LNCaP clone FGC (cell line): ENCODE measurements at regions not wholly inside any gene's neighbourhood (a gene's known extent, or its start where the extent isn't known, plus 50 kb on each side); places are given as distances from the start of the nearest gene placed in this dataset.

Source experiments
- DNase-seq: peaks from one replicate; pipeline ENCODE4 v3.0.0-alpha.2; 2011; ENCODE audit warnings: low read depth
- H3K4me3 ChIP-seq: 2 replicates; pipeline ENCODE4 v1.5.1; 2011; ENCODE audit warnings: mild to moderate bottlenecking, low read depth, low read length, control low read depth
- CTCF ChIP-seq: IDR thresholded peaks from 2 replicates; pipeline ENCODE4 v1.5.1; 2012; ENCODE audit warnings: mild to moderate bottlenecking; ENCODE audit not compliant: control insufficient read depth, insufficient read depth; ENCODE audit errors: extremely low read depth

DNA sequence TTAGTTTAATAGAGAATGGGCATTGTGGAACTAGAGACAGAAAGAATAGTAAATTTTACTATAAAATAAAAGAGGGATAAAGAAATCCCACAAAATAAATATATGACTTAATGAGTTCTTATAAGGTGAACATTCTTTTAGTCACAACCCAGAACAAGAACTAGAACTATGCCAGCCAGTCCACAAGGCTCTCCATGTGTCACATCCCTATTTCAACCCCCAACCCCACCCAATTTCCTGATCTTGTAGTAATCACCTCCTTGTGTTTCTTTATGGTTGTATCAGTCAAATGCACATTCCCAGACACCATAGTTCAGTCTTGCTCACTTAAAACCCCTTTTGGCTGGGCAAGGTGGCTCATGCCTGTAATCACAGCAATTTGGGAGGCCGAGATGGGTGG is 662.3 kb upstream of the CAMK1G start:
- no peak for TF ChIP-seq CTCF
- no peak for DNase-seq
- H3K4me3 ChIP-seq, result no peak overlapping the region

- DNase-seq, result no peak
- no peak for TF ChIP-seq CTCF
- no peak overlapping the region for H3K4me3 ChIP-seq
Measured at GRCh38 chr1:208923456-208923855, 660.1 kb upstream of the CAMK1G start.

- no peak for TF ChIP-seq CTCF
- no peak overlapping the region for H3K4me3 ChIP-seq
- no peak for DNase-seq
Measured at GRCh38 chr1:208923946-208924720, 659.4 kb upstream of the CAMK1G start.

GRCh38 chr1:208924928-208925327 is 658.6 kb upstream of the CAMK1G start:
- no peak for TF ChIP-seq CTCF
- no peak overlapping the region for H3K4me3 ChIP-seq
- no peak for DNase-seq

- no peak for DNase-seq
- H3K4me3 ChIP-seq, result no peak overlapping the region
- TF ChIP-seq CTCF, result no peak
Measured at GRCh38 chr1:208928349-208929010, 655.0 kb upstream of the CAMK1G start.

- no peak for DNase-seq
Measured at GRCh38 chr1:208929575-208929974, 653.9 kb upstream of the CAMK1G start.

More at GRCh38 chr1:208929575-208929974, 653.9 kb upstream of the CAMK1G start:
- no peak for TF ChIP-seq CTCF
- H3K4me3 ChIP-seq, result no peak overlapping the region
